GM21825 (cell line): ENCODE measurements at regions not wholly inside any gene's neighbourhood (a gene's known extent, or its start where the extent isn't known, plus 50 kb on each side); places are given as distances from the start of the nearest gene placed in this dataset.
"Not testable (repeated sequence)": the region's sequence is repeated elsewhere in the genome, so short reads cannot be mapped to it uniquely, and the experiment has no call there.

Source experiments
- ATAC-seq: cut with Tn5 transposase; IDR thresholded peaks from one replicate; pipeline ENCODE4 v1.9.1; 2021; ENCODE audit warnings: mild to moderate bottlenecking, moderate library complexity; ENCODE audit not compliant: unreplicated experiment

DNA sequence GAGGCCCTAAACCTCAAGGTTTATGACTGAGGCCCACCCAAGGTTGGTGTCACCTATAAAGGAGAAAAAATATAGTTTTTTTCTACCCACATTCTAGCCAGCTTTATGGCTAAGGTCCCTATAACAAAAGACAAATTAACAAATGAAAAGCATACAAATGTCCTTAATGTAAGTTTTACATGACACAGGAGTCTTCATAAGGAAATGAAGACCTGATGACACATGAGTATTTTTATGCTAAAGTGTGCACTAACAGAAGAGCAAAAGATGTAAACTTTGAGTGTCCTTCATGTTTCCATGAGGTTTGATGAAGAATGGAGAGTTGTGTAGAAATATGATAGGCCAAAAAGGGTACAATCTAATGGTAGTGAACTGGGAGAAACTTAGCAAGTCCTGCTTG, 114.7 kb upstream of the INTU start:
- no peak for ATAC-seq

DNA sequence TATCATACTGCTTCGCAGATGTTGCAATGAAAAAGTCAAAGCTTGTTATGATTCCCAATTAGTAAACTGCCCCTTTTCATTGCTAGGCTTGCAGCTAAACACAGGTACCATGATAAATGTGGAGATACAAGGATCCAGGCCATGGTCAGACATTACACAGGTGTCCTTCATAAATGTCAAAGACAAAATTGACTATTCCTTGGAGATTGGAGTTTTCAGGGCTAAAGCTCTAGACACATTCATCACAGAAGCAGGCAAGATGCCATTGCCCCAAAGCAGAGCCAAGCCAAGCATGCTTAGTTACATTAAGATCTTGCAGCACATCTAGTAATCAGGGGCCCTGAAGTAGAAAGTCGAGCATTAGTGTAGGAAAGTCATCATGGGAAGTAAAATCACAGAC, 111.3 kb upstream of the INTU start:
- ATAC-seq: no peak

DNA sequence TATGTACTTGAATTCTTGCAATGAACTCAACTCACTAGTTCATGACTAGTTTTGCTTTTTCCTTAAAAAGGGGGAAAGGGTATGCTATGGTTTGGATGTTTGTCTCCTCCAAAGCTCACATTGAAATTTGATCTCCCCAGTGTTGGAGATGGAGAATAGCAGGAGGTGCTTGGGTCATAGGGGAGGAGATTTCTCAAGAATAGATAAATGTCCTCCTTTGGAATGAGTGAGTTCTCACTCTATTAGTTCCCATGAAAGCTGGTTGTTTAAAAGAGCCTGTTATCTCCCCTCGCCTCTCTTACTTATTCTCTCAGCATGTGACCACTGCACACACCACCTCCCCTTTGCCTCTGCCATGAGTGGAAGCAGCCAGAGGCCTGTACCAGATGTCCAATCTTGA, 109.4 kb upstream of the INTU start:
- no peak for ATAC-seq

DNA sequence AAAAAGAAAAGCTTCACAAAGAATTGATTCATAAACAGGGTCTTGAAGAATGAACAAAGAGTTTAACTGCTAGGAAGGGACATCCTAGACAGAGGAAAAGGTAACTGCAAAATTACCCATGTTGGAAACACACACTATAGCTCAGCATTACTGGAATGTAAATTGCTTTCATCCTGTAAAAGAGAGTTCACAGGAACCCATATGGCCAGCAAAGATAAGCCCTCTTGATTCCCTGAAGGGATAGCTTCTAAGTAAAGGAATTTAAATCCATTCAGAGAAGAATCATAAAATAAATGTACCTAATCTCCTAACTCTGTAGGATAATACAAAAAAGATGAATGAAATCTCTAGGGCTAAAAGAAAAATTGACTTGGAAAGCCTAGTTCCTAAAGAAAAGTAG, 107.1 kb upstream of the INTU start:
- no peak for ATAC-seq

DNA sequence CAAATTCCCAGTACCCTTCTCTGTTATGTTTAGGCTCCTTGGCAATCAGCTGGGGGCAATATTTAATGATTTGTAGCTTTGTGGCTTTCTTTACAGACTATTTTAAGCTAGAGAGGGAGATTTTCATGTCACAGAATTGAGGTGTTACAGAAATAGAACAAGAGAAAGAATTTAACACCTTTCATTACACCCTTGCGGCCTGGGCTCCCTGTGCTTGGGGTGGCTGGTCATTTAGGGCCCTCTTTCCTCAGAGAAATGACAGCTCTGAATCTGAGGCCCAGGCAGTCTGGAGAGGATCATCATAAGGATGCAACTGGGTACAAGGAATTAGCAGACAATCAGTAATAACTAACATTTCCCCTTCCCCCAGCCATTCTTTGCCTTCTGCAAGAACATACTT, 104.5 kb upstream of the INTU start:
- ATAC-seq: no peak

DNA sequence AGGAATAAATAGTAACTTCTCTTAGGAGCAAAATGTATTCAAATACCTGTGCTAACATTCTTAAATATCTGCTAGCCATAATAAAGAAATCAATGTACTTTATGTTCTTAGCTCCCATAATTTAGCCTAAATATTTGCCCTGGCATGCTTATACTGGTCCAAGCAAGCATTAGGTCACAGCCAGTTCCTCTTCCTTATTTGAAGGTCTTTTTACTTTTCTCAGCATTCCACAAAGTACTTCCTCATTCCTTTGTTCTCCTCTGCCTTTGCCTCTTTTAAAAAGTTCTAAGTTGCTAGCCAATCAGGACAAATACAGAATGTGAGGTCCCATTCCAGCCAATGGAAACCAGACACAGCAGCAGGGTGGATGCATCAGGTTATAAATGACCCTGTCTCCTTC, 102.9 kb upstream of the INTU start:
- ATAC-seq: not testable (repeated sequence)

DNA sequence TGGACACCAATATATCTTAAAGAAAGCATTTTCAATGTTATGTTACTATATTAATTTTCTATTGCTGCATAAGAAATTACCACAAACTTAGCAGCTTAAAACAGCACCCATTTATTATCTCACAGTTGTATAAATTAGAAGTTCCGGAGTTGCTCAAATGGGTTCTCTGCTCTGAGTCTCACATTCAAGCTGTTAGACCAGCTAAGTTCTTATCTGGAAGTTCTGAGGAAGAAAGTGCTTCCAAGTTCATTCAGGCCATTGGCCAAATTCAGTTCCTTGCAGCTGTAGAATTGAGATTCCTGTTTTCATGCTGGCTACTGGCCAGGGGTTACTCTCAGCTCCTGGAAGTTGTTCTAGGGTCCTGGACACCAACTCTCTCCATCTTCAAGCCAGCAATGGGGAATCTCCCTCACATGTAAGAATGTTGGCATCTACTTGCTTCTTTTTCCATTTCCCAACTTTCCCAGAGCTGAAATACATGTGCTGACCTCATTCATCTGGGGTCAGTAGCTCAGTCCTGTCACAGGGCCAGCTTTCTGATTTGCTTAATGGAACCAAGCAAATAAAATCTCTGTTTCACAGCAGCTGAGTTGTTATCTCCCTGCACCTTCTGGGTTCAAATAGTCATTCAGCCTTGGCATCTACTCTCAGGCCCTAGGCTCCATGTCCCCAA, 99.6 kb upstream of the INTU start:
- ATAC-seq: no peak

DNA sequence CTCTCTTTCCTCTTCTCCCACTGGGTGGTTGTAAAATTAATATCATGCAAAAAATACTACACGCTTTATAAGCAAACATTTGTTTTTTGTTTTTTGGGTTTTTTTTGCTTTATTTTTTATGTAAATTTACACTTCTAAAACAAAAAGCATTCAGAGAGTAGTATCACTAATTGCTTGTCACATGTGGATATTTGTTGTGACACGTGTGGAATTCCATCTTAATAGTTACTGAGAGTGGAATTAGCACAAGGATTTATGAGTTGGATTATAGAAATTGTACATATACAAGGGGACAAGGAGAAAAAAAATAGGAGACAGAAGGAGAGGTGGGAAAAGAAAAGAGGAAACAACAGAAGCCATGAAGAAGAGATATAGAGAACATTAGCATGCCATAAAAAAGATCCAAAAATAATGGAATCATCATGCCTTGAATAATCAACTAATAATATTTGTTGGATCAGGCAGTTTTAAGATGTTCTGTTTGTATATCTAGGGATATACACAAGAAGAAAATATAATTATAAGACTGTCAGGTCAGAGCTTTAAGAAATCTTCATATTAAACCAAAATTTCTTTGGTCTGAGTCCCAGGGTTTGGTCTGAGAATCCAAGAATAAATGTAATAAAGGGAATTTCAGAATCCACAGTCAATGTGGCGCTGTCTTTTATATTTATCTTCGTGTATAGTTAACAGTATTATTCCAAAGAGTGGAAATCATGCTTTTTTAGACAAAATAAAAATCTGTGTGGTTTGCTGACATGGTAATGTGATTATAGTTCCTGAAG, 98.5 kb upstream of the INTU start:
- ATAC-seq: no peak

DNA sequence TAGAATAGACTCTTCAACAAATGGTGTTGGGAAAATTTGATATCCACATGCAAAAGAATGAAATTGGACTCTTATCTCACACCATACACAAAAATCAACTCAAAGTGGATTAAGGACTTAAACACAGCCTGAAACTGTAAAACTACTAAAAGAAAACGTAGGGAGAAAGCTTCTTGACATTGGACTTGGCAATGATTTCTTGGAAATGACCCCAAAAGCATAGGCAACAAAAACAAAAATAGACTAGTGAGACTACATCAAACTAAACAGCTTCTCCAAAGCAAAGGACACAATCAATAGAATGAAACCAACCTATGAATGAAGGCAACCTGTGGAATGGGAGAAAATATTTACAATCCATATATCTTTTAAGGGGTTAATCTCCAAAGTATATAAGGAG, 94.7 kb upstream of the INTU start:
- ATAC-seq: no peak

DNA sequence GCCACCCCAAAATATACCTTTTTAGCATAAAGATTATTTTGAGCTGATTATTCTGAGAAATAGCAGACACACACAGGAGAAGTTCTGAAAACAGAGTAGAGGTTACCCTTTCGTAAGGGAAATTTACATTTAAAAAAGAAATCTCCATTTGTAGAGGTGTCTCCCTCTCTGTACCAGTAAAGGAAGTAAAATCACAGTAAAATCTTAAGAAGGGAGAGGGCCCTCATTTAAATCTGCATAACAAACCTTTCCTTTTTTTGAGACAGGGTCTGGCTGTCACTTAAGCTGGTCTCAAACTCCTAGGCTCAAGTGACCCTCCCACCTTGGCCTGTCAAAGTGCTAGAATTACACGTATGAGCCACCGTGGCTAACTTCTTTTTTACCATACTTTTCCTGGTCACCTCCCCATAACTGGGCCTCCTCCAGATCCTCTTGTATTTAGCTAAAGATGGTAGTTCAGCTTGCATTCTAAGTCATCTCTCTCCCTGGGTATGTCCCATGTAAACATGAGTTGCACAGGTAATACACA, 92.2 kb upstream of the INTU start:
- ATAC-seq: no peak

DNA sequence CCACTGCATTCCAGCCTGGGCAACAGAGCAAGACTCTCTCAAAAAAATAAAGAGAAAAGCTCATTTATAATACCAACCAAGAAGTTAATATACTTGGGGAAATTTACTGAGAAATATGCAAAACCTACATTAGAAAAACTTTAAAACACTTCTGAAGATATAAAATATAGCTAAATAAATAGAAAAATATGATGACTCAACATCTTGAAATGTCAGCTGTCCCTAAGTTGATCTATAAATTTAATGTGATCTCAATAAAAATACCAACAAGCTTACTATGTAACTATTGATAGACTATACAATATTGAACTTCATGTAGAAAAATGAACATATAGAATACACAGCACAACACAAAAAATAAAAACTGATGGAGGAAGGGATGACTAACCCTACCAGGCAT, 87.5 kb upstream of the INTU start:
- ATAC-seq: no peak

DNA sequence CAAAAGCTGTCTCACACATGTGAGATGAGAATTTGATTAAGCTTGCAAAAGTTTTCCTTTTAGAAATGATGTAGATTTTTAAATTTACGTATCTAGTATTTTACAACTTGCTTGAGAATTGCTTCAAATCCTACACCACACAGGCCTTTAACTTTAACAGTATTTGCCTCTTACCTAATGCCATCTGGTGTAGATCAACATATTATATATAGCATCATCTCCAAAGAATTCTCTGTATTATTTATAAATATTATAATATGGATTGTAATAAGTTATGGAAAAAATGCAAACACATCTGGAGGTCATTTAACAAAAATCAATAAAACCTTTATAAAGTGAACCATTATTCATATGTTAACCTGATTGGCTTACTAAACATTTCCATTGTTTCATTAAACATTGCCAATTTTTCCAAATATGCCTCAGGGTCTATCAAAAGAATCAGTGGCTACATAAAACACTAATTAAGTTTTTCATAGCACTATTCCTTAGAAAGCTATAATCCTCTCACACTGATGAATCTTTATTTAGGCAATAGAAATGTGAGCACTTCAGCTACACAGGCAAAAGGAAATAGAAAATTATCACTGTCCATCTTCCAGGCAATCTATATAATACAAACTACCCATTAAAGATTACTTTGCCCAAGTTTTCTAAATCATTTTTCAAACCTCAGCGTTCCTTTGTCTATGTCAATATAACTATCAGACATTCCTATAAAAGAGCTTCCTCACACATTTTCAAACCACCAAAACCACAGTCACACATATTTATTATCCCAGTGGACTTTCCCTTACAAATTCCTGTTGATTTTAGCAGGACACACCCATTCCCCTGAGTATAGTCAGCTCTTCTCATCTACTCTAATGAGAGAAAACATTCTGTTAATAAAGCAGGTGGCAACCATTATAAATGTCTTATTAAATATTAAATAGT, 83.5 kb upstream of the INTU start:
- no peak for ATAC-seq

DNA sequence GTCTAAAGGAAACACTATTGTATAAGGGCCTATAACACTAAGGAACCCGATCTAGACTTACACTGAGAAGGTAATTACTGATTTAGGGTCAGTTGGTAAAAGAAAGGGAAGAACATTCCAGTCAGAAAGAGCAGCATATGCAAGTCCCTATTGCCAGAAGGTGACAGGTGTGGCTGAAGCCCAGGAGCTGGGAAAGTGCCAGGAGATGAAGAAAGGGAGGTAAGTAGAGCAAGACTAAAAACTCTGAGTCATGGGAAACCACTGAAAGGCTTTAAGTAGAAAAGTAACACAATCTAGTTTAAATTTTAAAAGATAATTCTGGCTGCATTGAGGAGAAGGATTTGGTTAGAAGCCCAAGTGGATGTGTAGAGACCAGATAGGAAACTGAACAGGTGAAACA, 77.7 kb upstream of the INTU start:
- ATAC-seq: no peak

DNA sequence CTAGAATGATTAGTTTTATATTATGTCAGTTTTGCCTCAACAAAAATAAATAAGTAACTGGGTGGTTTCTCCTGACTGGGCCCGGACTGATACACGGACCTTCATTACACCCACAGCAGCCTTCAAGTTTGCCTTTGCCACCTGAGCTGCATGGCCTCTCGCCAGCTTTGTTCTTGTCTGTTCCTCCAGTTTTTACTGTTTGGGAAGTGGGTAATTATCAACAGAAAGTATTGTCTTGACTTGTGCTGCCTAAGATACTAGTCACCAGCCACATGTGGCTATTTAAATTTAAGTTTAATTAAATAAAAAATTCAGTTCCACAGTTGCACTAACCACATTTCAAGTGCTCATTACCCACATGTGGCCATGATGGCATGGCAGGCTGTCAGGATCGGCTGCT, 74.7 kb upstream of the INTU start:
- no peak for ATAC-seq

DNA sequence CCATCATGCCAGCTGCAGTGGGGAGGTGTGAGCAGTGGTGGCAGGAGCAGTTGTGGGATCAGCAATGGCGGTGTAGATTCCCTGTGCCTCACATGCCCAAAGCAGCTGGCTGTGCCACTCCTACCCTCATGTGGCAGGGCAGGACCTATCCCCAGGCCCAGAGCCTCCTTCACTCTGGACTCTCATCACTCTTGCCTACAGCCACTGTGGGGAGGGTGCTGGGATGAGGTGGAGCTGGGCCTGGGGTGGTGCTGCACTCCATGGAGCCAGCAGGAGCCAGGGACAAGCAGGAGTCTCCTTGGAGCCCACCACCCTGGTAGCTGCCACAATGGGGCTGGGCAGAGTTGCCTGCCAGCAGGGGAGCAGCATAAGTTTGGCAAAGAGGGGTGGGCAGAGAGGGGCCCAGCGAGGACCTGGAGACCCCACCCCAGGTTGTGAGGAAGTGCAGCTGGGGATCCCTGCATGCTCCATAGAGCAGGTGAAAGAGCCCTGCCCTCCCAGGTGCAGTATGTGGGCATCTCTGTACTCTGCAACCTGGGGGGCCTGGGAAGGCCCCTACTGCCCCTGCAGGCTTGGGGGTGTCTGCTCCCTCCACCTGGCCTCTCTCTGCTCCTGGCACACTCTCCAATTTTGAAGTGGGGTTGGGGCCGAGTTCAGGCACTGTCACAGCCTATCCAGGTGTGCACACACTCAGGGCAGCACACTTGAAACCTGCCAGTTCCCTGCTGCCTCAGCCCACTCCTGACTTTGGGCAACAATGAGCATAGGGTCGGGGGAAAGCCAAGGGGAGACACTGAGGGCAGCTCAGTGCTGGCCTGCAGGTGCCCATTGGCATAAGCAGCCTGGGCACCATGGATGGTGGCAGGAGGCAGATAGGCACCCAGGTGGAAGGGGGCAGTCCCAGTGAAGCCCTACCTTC, 74.0 kb upstream of the INTU start:
- ATAC-seq: no peak

DNA sequence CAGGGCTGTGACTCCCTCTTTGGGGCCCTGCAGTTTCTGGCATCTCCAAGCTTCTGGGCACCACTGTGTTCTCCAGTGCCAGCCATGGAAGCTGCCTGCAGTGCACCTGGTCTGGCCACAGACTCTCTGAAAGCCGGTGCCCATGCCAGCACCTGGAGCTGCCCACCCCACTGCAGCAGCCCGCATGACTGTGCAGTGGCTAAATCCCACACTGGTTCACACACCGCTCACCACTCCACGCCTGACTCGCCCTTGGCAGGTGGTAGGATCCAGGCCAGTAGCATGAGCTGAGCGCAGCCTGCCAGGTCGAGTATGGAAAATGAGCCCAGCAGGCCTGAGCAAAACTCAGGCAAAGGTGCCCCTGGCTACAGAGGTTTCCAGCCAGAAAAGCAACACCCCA, 72.8 kb upstream of the INTU start:
- no peak for ATAC-seq

DNA sequence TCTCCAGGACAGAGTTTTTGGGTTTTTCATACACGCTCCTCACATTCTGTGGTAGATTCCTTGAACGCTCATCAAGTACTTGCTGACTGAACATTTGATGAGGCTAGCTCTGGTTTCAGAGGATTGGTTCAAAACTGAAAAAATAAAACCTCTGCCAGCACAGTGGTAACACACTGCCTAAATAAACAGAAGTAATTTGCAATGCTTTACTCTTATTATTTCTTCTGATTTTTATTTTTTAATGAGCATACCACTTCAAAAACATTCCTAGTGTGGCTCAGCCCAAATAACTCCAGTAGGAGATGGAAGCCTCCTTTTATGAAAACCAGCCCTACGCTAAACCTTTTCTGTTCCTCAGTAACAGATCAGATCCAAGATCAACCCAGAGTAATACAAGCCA, 72.0 kb upstream of the INTU start:
- ATAC-seq: no peak

DNA sequence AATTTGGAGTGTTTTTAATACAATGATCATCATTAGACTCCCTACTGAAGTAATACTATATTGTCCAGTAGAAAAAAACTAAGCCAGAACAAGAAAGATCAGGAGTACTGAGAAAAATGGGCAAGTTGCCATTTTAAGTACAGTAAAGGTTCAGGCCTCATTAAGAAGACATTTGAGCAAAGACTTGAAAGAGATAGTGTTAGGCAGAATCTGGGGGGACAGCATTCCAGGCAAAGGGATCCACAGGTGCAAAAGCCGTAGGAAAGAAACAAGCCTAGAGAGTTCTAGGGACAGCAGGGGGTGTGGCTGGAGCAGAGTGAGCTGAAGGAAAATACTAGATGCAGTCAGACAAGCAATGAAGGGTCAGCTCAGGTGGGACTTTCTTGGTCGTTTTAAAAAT, 58.1 kb upstream of the INTU start:
- no peak for ATAC-seq

DNA sequence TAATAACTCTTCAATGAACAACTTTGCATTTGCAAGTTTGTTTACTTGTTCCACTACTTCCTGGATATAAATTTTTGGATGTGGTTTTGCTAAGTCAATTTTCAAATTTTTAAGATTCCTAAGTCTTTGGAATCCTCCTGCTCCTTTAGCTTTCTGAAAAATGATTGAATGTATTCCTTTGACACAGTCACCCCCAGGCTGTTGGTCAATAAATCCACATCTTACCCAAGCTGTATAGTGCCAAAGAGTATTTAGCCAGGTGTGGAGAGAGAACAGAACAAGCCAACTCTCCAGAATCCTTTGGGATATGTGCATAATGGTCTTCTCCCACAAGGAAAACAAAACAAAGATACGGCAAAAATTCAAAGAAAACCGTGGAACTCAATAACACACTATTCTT, 56.9 kb upstream of the INTU start:
- no peak for ATAC-seq

DNA sequence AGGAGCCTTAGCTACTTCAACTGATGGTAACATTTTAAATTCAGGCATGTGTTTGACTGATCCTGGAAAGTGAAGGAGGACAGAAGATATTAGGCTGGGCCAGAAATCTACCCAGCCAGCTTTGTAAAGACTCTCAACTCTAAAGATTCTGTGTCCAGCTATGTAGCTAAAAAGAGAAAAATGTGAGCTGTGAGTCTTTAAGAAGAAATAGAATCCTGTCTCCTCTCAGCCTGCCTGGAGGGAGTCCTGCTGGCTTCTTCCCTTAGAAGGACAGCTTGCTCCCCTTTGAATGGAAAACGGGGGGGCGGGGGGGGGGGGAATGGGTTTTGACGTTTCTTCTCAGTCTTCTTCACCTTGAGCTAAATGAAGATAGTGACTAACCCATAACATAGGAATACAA, 54.3 kb upstream of the INTU start:
- no peak for ATAC-seq
